GM12892 (cell line): ENCODE measurements at regions not wholly inside any gene's neighbourhood (a gene's known extent, or its start where the extent isn't known, plus 50 kb on each side); places are given as distances from the start of the nearest gene placed in this dataset.

Source experiments
- POLR2A ChIP-seq: IDR thresholded peaks from 2 replicates; pipeline ENCODE4 v1.6.1; 2011; ENCODE audit warnings: low read depth, low read length, control low read depth
- TAF1 ChIP-seq: IDR thresholded peaks from 2 replicates; pipeline ENCODE4 v1.6.1; 2011; ENCODE audit warnings: low read depth, mild to moderate bottlenecking, control low read depth, low read length, borderline replicate concordance

DNA sequence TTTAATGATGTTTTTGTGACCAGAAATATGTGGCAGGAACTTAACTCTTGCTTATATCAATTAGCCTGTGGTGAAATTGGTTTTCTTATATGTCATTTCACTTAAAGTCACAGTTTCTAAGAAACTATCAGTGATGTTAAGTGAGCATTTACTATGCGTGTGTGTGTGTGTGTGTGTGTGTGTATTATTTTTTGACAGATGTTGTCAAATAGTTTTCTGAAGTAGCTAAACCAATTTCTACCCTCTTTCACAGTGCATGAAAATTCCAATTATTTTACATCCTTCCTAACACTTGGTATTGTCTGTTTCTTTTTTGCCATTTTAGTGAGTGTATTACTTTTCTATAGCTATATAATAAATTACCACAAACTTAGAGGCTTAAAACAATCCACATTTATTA, 122.1 kb upstream of the CAND1 start:
- no peak for TF ChIP-seq TAF1
- TF ChIP-seq POLR2A = no peak
